ENCODE measurements at regions not wholly inside any gene's neighbourhood (a gene's known extent, or its start where the extent isn't known, plus 50 kb on each side); places are given as distances from the start of the nearest gene placed in this dataset.

DNA sequence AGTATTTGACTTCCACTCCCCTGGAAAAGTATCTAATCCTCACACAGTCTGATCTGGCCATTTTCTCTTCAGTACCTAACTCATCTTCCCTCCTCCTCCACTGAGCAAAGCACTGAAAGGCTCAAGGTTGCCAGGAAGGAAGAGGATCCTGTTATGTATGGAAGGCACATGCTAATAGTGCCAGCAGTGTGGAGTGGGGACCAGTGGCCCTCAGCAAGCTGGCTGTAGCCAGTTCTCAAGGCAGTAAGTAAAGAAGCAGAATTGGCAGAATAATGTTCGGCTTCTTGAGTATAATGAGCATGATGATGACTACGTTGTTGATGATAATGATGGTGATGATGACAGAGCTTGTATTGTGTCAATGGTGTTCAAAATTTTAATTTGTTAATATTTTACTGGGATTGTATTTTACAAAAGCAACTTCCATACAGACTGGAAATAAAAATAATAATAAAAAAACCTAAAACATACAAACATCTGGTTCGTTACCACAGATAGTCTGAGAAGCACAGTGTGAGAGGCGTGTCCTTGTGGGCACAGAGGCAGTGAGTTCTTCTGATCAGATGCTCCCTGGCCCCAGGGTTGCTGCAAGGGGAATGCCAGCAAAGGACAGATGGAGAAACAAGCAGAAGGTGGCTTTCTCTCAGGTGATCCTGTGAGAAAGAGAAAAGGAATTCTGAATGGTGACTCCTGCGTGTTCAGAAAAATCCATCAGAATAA, 528.8 kb downstream of the CMPK2 start:
- TF ChIP-seq, protein P1, sequence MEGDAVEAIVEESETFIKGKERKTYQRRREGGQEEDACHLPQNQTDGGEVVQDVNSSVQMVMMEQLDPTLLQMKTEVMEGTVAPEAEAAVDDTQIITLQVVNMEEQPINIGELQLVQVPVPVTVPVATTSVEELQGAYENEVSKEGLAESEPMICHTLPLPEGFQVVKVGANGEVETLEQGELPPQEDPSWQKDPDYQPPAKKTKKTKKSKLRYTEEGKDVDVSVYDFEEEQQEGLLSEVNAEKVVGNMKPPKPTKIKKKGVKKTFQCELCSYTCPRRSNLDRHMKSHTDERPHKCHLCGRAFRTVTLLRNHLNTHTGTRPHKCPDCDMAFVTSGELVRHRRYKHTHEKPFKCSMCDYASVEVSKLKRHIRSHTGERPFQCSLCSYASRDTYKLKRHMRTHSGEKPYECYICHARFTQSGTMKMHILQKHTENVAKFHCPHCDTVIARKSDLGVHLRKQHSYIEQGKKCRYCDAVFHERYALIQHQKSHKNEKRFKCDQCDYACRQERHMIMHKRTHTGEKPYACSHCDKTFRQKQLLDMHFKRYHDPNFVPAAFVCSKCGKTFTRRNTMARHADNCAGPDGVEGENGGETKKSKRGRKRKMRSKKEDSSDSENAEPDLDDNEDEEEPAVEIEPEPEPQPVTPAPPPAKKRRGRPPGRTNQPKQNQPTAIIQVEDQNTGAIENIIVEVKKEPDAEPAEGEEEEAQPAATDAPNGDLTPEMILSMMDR (IDR thresholded peaks at IDR 0.05): no peak

DNA sequence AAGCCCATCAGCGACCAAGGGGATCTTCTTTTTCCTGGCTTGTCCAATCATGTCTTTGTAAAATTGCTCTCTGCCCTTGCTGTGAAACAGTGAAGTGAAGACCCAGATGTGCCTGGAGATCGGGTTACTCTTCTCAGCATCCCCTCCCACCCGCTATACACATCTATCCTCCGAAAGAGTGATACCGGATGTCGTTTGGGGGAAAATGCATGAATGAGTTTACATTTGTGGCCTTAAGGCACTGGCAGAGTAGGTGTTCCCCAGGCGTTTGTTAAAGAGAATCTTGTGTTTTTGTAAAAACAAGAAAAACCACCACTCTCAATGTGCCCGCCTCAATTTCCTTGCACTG, 528.3 kb downstream of the CMPK2 start:
- TF ChIP-seq, protein P1 (IDR thresholded peaks at IDR 0.05): no peak

DNA sequence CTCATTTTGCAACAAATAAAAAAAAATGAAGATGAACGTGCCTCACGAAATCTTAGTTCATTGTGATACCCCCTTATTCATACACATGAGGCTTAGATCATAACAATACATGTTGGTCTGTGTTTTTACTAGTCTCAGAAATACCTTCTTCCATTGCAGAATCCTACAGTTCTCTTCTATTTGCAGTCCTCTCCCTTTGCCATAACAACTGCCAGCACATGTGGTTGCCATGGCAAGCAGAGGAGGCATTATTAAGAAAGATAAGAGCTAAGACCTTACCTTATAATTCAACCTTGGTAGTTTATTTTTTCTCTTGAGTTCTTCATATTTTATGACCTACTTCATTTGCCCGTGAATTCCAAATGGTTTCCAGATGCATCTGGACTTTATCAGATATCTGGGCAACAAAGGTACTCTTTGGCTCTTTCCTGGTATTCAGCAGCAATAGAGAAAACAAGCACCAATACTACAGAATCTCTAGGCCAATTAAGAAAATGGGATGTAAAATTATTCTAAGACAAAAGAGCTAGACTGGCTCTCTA, 524.0 kb downstream of the CMPK2 start:
- TF ChIP-seq, protein P1 (IDR thresholded peaks at IDR 0.05): no peak

DNA sequence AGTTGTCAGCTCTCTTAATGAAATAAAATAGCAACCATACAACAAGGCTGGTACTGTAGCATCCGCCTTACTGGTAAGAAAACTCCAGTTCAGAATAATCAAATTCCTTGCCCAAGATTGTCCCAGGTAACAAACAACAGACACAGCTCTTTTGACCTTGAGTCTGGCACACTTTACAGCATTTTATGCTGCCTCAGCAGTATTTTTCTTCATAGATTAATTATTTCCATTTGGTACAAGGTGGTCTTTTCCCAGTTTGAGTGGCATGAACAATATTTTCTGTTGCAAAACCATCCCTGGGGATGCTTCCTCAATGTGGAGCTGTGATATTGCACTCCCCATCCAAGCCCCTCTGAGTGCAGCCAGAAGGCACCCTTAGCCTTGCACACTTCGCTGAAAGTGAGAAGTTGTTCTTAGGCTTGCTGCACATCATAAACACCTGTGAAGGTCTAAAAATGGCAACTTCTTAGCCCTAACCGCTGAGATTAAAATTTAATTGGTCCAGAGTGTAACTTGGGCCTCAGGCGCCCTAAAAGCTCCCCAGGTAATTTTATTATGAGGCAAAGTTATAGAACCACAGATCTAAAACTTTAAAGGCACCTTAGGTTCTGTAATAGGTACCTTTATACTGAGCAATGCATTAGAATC, 523.3 kb downstream of the CMPK2 start:
- TF ChIP-seq, protein P1 (IDR thresholded peaks at IDR 0.05): no peak

DNA sequence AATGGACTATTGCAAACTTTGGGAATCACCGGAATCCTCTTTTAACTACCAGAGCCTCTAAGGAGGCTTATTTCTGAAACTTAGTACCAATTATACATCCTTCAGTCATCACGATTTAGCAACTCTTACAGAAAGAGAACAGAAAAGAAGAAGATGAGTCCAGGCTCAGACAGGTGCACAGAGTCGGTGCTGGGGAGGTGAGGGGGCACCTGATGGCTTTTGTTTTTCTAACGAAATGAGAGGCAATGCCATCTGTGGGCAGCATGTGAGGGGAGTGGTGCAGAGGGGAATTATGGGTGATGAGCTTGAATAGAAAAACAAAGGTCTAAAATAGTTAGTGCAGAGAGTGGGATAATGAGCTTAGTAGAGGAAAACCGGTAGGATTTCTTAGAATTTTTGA, 522.6 kb downstream of the CMPK2 start:
- TF ChIP-seq, protein P1 (IDR thresholded peaks at IDR 0.05): no peak

DNA sequence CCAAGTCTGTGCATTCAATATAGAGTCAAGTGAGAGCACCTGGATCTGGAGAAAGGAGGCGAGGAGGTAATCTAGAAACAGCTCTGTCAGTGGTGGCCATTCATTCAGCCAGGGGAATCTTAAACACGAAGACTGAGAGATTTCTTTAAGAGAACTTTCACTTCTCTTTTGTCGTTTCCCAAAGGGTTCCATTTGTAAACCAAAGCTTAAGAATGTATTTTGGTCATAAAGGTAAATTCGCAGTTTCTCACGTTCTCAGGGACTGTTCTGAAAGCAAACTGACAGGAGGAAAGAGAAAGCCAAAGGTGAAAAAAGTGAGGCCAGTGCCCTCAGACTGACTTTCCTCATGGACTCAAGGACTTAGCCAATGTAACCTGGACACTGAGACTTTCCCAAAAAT, 513.5 kb downstream of the CMPK2 start:
- TF ChIP-seq, protein P1 (IDR thresholded peaks at IDR 0.05): no peak

DNA sequence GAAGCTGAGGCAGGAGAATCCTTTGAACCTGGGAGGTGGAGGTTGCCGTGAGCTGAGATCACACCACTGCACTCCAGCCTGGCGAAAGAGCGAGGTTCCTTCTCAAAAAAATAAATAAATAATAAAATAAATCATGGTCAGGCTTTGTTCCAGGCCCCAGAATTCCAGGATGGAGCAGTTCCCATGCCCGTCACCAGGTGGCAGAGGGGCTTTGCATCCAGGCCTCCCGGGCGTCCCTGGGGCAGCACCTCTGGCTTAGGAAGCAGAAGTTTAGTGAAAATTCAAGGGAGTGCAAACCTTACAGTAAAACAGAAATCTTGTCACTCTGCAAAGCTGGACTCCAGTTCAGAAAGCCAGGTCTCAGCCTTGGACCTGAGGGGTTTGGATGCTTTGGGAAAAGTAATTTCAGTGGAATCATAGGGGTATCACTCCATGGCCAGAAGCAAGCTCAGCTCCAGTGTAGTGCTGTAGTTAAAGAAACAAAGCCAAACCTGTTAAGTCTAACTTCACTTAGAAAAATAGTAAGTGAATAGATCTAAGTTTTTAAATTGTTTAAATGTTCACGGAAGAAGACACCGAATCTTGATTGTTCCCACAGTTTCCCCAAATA, 512.7 kb downstream of the CMPK2 start:
- TF ChIP-seq, protein P1 (IDR thresholded peaks at IDR 0.05): peak; percentile 58

All from LNCAP (cell line).